CD4-positive, alpha-beta T cell treated with Interferon alpha-2 for 1 hour (primary cell): ENCODE measurements at regions not wholly inside any gene's neighbourhood (a gene's known extent, or its start where the extent isn't known, plus 50 kb on each side); places are given as distances from the start of the nearest gene placed in this dataset.
"Not testable (repeated sequence)": the region's sequence is repeated elsewhere in the genome, so short reads cannot be mapped to it uniquely, and the experiment has no call there.

ENCODE experiments used
- DNase-seq, 2 donors: peaks; one replicate each; pipeline ENCODE4 v3.0.0-alpha.2; 2020 to 2022

- no peak for DNase-seq
Observed at GRCh38 chr14:84433961-84434360, 1096.0 kb upstream of the FLRT2 start.

GRCh38 chr14:84435820-84436324 lies 1094.1 kb upstream of the FLRT2 start:
- no peak for DNase-seq

- DNase-seq: no peak
Observed at GRCh38 chr14:84436528-84436927, 1093.4 kb upstream of the FLRT2 start.

- no peak for DNase-seq
Observed at GRCh38 chr14:84442521-84442920, 1087.4 kb upstream of the FLRT2 start.

- DNase-seq: no peak
Observed at GRCh38 chr14:84445486-84445885, 1084.5 kb upstream of the FLRT2 start.

- no peak for DNase-seq
Observed at GRCh38 chr14:84446250-84446649, 1083.7 kb upstream of the FLRT2 start.

GRCh38 chr14:84453307-84453950 lies 1076.5 kb upstream of the FLRT2 start:
- no peak for DNase-seq

GRCh38 chr14:84454114-84454513 lies 1075.8 kb upstream of the FLRT2 start:
- no peak for DNase-seq

- no peak for DNase-seq
Observed at GRCh38 chr14:84456946-84457345, 1073.0 kb upstream of the FLRT2 start.

GRCh38 chr14:84458881-84459280 lies 1071.1 kb upstream of the FLRT2 start:
- DNase-seq: no peak

- no peak for DNase-seq
Observed at GRCh38 chr14:84465880-84466279, 1064.1 kb upstream of the FLRT2 start.

- DNase-seq: no peak
Observed at GRCh38 chr14:84468153-84468552, 1061.8 kb upstream of the FLRT2 start.

- DNase-seq: no peak
Observed at GRCh38 chr14:84477996-84478395, 1051.9 kb upstream of the FLRT2 start.

- DNase-seq: no peak
Observed at GRCh38 chr14:84482256-84483071, 1047.5 kb upstream of the FLRT2 start.

- no peak for DNase-seq
Observed at GRCh38 chr14:84483072-84483420, 1046.9 kb upstream of the FLRT2 start.

- not testable (repeated sequence) for DNase-seq
Observed at GRCh38 chr14:84484243-84484642, 1045.7 kb upstream of the FLRT2 start.

- no peak for DNase-seq
Observed at GRCh38 chr14:84485036-84485435, 1044.9 kb upstream of the FLRT2 start.

GRCh38 chr14:84490081-84490480 lies 1039.9 kb upstream of the FLRT2 start:
- no peak for DNase-seq

- DNase-seq: no peak
Observed at GRCh38 chr14:84492685-84493084, 1037.3 kb upstream of the FLRT2 start.

GRCh38 chr14:84493779-84494178 lies 1036.2 kb upstream of the FLRT2 start:
- no peak for DNase-seq

GRCh38 chr14:84496677-84497076 lies 1033.3 kb upstream of the FLRT2 start:
- no peak for DNase-seq

GRCh38 chr14:84512823-84513222 lies 1017.1 kb upstream of the FLRT2 start:
- not testable (repeated sequence) for DNase-seq

GRCh38 chr14:84519836-84520235 lies 1010.1 kb upstream of the FLRT2 start:
- no peak for DNase-seq

- DNase-seq: no peak
Observed at GRCh38 chr14:84520711-84521338, 1009.1 kb upstream of the FLRT2 start.
